Retinal pigment epithelial cell (primary cell): ENCODE measurements at regions not wholly inside any gene's neighbourhood (a gene's known extent, or its start where the extent isn't known, plus 50 kb on each side); places are given as distances from the start of the nearest gene placed in this dataset.

Experiments used
- DNase-seq: peaks from one replicate; pipeline ENCODE4 v3.0.0-alpha.2; 2010; ENCODE audit warnings: low read depth
- H3K4me3 ChIP-seq: 2 replicates; pipeline ENCODE4 v1.5.1; 2011; ENCODE audit warnings: mild to moderate bottlenecking, low read length, control low read depth, moderate library complexity
- TF ChIP-seq, protein P1 (sequence below): conservative IDR thresholded peaks from 2 replicates; pipeline ENCODE4 v1.5.1; 2011; ENCODE audit warnings: low read depth, low read length, control low read depth, inconsistent platforms

DNA sequence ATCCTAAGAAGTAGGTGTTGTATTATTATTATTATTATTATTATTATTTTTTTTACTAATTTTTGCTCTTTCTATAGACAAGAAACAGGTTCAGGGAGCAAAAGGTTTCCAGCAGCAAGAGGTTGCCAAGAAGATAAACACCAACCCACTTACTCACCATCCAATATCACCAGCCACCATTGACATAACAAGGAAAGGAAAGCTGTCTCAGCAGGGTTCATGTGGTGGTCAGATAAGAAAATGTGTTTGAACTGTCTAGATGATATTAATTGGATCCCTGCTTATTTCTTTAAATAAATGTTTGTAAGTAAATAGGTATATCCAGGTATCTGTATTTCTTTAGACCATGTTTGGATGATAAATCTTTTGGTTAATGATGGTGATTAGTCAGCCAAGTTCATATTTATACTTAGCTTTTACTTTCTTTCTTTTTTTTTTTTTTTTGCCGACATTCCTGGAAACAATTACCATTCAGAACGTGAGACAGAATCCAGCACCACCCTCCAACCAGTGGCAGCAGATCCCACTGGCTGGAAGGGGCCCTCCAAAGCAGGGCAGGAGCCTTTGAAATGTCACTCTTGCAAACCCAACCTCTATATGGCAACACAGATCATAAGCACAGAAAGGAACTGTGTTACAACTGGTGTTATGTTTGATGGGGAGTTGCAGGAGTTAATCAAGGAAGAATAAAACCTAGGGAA lies 139.2 kb upstream of the ECI2 start:
- no peak overlapping the region for H3K4me3 ChIP-seq
- TF ChIP-seq, protein P1, sequence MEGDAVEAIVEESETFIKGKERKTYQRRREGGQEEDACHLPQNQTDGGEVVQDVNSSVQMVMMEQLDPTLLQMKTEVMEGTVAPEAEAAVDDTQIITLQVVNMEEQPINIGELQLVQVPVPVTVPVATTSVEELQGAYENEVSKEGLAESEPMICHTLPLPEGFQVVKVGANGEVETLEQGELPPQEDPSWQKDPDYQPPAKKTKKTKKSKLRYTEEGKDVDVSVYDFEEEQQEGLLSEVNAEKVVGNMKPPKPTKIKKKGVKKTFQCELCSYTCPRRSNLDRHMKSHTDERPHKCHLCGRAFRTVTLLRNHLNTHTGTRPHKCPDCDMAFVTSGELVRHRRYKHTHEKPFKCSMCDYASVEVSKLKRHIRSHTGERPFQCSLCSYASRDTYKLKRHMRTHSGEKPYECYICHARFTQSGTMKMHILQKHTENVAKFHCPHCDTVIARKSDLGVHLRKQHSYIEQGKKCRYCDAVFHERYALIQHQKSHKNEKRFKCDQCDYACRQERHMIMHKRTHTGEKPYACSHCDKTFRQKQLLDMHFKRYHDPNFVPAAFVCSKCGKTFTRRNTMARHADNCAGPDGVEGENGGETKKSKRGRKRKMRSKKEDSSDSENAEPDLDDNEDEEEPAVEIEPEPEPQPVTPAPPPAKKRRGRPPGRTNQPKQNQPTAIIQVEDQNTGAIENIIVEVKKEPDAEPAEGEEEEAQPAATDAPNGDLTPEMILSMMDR, result no peak
- peak; percentile 55 for DNase-seq

DNA sequence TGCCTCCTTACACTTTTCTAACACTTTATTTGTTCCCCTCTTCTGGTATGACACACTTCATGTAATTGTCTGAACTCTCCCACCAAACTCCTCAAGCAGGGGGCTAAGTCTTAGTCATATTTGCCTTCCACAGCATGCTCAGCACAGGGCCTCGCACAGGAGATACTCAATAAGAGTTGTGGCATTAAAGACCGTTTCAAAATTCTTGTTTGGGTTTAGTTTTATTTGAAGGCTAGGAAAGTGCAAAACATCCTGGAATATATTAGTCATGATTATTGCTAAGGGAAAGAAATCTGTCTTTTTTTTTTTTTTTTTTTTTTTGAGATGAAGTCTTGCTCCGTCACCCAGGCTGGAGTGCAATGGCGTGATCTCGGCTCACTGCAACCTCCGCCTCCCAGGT lies 137.6 kb upstream of the ECI2 start:
- TF ChIP-seq, protein P1, result no peak
- no peak for DNase-seq
- no peak overlapping the region for H3K4me3 ChIP-seq

DNA sequence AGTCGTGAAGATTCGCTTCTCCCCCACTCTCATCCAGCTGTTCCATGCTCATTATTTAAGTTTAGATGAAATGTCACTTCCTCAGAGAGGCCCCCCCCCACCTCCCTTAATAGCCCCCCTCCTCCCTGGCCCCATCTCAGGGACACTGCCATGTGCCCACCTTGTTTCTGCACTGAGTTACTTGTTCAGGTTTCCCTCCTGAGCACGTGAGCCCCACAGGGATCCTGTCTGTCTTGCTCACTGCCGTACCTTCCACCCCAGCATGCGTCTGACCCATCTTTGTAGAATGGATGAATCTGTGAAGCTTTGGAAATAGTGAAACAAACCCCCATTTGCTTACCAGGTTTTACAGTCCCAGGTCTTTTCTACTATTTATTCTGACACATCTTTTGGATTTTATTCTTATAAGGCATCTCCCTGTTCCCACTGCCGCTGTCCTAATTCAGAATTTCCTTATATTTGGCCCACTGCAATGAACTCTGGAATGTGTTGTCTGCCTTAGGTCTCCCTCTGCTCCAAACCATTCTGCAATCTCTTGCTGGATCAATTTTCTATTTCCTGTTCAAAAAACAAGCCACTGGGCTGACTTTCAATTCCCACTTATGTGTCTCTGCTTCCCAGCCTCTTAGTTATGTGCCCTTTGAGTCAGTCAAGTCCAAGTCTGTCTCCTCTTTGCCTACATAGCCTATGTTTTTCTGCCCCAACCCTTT lies 136.5 kb upstream of the ECI2 start:
- no peak overlapping the region for H3K4me3 ChIP-seq
- DNase-seq, result no peak
- TF ChIP-seq, protein P1, result no peak

DNA sequence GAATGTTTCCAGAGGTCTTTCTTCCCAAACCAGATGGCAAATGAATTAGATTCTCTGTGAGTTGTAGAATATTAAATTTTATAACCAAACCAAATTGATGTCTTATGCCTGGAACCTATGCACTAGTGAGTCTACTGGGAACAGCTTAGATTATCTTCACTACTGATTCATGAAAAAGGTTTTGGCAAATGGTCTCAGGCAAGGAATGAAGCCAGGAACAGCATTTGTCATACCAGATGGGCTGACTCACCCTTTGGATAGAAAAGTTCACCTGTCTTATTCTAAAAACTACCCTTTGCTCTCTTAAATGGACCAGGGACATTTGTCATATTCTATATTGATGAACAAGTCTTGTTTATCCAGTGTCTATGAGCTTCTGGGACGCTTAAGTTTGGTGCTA lies 135.4 kb upstream of the ECI2 start:
- H3K4me3 ChIP-seq, result no peak overlapping the region
- no peak for DNase-seq
- TF ChIP-seq, protein P1, result no peak

DNA sequence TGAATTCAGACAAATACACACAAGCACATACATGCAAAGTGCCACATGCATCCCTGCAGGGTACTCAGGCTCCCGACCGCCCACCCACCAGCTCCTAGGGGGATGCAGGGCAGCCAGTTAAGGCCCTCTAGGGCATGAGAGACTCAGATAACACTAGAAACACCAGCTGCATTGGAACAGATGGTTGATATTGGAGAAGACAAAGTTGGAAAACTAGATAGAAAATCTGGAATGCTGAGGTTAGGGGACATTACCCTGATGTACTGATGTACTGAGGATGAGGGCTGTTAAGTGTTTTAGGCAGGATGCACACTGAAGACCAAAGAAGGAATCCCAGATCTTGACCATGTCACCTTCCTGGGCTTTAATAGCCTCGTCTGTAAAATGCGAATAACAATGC lies 134.6 kb upstream of the ECI2 start:
- TF ChIP-seq, protein P1, result no peak
- no peak for DNase-seq
- H3K4me3 ChIP-seq, result no peak overlapping the region

DNA sequence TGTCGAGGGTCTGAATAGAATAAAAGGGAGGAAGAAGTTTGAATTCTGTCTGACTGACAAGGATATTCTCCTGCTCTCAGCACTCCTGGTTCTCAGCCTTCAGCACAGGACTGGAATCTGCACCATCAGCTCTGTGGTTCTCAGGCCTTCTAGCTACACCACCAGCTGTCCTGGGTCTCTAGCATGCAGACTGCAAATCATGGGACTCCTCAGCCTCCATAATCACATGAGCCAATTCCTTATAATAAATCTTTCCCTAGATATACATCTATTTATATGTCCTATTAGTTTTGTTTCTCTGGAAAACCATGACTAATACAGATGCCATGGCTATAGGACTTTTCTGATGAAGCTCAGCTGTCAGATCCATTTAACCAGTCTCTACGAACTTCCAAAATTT lies 132.8 kb upstream of the ECI2 start:
- DNase-seq, result no peak
- no peak overlapping the region for H3K4me3 ChIP-seq
- TF ChIP-seq, protein P1, result no peak

DNA sequence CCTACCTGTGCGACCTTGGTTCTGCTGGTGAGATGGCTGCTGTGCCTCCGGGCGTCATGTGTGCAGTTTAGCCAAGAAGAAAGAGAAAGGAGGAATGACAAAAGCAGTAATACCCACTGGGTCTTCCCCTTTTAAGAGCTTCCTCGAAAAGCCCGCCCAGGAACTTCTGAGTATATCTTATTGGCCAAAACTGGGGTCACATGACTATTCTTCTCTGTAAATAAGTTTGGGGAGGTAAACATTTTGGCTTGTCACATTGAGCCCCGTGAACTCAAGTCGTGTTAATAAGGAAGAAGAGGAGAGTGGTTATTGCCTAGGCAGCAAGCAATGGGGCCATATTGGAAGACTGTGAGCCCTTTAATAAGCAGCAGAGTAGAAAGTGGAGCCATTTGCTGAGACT lies 130.4 kb upstream of the ECI2 start:
- DNase-seq, result no peak
- no peak overlapping the region for H3K4me3 ChIP-seq
- TF ChIP-seq, protein P1, result no peak
